AG10803 (cell line): ENCODE measurements at regions not wholly inside any gene's neighbourhood (a gene's known extent, or its start where the extent isn't known, plus 50 kb on each side); places are given as distances from the start of the nearest gene placed in this dataset.
"Not testable (repeated sequence)": the region's sequence is repeated elsewhere in the genome, so short reads cannot be mapped to it uniquely, and the experiment has no call there.

Experiments
- DNase-seq: peaks from one replicate; pipeline ENCODE4 v3.0.0; 2010; ENCODE audit warnings: low read depth
- H3K4me3 ChIP-seq: 2 replicates; pipeline ENCODE4 v1.5.1; 2011; ENCODE audit warnings: mild to moderate bottlenecking, low read length, control low read depth
- TF ChIP-seq, protein P1 (sequence below): conservative IDR thresholded peaks from 2 replicates; pipeline ENCODE4 v1.5.1; 2011; ENCODE audit warnings: mild to moderate bottlenecking, low read length, control low read depth, inconsistent platforms

DNA sequence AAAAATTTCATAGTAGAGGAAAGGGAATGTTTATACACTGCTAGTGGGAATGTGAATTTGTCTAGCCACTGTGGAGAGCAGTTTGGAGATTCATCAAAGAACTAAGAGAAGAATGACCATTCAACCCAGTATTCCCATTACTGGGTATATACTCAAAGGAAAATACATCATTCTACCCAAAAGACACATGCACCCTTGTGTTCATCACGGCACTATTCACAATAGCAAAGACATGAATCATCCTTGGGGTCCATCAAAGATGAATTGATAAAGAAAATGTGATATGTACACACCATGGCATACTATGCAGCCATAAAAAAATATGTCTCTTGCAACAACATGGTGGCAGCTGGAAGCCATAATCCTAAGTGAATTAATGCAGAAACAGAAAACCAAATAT lies 825.7 kb downstream of the TNS3 start:
- no peak overlapping the region for H3K4me3 ChIP-seq
- DNase-seq = no peak
- TF ChIP-seq, protein P1, sequence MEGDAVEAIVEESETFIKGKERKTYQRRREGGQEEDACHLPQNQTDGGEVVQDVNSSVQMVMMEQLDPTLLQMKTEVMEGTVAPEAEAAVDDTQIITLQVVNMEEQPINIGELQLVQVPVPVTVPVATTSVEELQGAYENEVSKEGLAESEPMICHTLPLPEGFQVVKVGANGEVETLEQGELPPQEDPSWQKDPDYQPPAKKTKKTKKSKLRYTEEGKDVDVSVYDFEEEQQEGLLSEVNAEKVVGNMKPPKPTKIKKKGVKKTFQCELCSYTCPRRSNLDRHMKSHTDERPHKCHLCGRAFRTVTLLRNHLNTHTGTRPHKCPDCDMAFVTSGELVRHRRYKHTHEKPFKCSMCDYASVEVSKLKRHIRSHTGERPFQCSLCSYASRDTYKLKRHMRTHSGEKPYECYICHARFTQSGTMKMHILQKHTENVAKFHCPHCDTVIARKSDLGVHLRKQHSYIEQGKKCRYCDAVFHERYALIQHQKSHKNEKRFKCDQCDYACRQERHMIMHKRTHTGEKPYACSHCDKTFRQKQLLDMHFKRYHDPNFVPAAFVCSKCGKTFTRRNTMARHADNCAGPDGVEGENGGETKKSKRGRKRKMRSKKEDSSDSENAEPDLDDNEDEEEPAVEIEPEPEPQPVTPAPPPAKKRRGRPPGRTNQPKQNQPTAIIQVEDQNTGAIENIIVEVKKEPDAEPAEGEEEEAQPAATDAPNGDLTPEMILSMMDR = no peak

DNA sequence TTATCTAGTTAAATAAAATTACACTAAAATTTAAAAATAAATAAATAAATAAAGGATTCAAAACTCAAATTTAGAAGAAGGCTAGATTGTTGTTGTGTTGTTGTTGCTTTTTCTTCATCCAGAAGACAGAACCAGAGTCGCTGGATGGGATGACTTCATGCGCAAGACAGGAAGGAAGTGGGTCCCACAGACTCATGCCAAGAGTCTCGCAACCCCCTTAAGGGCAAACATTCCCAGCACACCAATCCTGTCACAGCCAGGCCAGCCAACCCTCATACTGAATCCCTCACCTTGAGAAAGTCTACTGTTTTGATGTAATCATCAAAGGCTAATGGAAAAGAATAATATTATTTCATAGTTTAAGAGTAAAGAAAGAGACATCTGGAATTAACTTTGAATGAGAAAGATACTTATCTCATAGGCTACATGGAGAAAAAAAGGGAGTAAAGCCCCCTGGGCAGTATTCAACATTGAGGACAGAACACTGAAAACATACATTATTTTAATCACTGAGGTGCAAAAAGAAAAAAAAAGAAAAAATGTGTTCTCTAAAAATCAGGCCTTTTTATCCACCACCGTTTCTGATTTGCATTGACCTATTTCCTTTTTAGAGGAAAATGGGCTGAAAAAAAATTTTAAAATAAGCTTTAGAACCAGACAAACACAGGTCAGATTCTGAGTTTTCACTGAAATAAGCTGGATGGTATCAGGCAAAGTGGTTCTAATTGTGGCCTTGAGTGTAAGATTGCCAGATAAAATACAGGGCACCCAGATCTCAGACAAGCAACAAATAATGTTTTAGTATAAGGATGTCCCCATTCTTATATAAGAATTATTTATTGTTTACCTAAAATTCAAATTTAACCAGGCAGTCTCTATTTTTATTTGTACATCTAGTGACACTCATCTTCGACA lies 826.5 kb downstream of the TNS3 start:
- DNase-seq = no peak
- H3K4me3 ChIP-seq = no peak overlapping the region
- TF ChIP-seq, protein P1 = no peak

DNA sequence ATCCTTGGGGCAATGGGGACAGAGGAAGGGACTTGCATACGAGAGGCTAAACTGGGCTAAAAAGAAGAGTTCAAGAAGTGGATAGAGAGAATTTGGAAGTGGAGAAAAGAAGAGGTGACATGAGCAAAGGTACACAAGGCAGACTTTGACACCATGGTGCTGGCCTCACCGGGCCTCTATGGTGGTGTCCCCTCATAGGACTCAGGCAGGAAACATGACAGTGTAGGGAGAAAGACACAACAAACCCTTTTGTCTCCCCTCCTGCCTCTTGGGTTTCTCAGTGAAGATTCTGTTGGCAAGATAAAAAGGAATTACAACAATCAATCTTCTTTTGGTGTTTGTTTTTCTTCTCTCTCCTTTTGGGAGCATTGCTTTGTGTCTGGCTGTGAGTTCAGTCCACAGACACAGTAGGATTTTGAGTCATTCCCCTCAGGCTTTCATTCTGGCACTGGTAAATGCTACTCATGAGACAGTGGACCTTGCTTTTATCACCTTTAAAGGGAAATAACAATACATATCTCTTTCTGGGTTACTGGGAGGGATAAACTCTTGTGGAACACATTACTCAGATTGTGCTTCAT lies 827.7 kb downstream of the TNS3 start:
- TF ChIP-seq, protein P1 = no peak
- H3K4me3 ChIP-seq = no peak overlapping the region
- DNase-seq = peak; percentile 76

DNA sequence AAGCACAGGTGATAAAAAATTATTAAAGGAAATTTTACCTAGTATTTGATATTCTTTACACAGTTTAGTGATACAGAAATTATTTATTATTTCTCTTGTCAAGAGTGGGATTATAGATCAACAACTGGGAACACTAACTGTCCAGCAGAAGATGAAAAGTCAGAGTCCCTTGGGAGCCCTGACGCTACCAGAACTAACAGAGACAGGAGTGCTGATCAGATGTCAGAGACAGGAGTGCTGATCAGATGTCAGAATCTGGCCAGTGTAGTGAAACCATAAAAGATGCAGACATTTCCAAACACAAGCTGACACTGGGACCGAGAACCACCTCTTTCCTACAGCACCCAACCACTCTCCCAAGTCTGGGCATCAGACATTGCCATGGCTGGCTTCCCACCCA lies 828.2 kb downstream of the TNS3 start:
- no peak for DNase-seq
- H3K4me3 ChIP-seq = no peak overlapping the region
- TF ChIP-seq, protein P1 = no peak

DNA sequence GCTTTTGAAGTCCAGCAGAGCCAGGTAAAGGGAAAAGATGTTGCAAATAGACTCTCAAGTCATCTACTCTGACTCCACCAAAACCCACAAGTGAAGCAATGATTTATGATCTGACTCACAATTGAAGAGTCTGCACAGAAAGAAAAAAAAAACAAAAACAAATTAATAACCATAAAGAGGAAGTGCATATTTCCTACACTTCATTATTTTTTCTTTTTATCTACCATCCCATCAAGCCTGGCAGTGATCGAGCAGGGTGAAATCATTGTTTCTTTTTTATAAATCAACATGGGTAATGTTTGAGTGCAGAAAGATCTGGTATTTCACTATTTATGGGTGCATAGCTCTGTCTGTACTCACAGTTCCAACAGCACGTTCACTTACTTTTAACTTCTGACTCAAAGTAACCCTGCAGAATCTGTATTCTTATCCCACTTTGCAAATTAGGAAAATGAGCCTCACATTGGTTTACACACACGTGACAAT lies 829.0 kb downstream of the TNS3 start:
- TF ChIP-seq, protein P1 = no peak
- no peak overlapping the region for H3K4me3 ChIP-seq
- DNase-seq = peak; percentile 95

DNA sequence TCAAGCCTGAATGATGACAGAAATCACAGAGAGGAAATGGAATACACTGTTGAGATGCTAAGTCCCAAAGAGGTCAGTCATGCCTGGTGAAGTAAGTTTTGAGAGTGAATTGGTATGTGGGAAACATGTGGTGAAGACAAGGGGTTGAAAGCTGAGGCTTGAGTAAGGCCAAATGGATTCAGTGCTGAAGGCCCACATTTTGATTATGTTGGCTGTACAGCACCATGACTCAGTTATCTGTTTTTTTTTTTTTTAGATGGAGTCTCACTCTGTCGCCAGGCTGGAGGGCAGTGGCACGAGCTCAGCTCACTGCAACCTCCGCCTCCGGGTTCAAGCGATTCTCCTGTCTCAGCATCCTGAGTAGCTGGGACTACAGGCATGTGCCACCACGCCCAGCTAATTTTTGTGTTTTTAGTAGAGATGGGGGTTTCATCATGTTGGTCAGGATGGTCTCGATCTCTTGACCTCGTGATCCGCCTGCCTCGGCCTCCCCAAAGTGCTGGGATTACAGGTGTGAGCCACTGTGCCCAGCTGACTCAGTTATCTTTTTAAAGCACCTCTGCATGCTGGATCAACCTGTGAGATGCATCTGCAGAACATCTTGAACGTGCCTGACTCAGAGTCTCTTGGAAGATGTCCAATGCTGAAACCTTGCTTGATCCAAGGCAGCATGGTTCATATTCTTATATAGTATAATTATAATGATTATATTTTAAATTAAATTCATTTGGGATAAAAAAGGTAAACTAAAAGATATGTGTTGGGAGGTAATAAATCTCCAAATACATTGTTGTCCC lies 829.8 kb downstream of the TNS3 start:
- DNase-seq = peak; percentile 89
- not testable (repeated sequence) for H3K4me3 ChIP-seq

DNA sequence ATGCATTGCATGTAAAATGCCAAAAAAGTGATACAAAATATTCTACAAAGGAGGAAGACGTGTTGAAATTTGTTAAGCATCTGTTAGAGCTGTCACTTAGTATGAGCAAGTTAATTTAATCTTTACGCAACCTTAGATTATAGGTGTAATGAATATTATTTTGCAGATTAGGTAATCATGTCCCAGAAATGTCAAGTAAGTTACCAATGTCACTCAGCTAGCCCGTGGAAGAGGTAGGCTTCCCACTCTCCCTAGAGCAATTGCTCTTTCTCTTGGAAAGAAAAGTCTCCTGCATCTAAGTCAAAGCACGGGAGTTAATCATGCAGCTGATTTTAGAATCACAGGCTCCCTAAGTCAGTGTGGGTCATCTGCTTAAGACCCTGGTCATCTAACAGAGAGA lies 830.4 kb upstream of the IGFBP3 start:
- H3K4me3 ChIP-seq = no peak overlapping the region
- TF ChIP-seq, protein P1 = no peak
- no peak for DNase-seq
